Fibroblast of skin of left quadriceps (primary cell): ENCODE measurements at regions not wholly inside any gene's neighbourhood (a gene's known extent, or its start where the extent isn't known, plus 50 kb on each side); places are given as distances from the start of the nearest gene placed in this dataset.
A peak's percentile ranks its signal among the peaks of the same experiment; 100 is the strongest.

ENCODE experiments used
- DNase-seq, 2 experiments: peaks; one replicate each; pipeline ENCODE4 v3.0.0-alpha.2; 2013; ENCODE audit warnings: low read depth in 2 of 2

- DNase-seq, result no peak
These were observed 190.1 kb downstream of the HAUS1 start for GRCh38 chr18:46294318-46294717.

GRCh38 chr18:46294751-46295150, 190.6 kb downstream of the HAUS1 start:
- no peak for DNase-seq

GRCh38 chr18:46295416-46295815, 191.2 kb downstream of the HAUS1 start:
- no peak for DNase-seq

- DNase-seq, result no peak
These were observed 192.5 kb downstream of the HAUS1 start for GRCh38 chr18:46296656-46297055.

- DNase-seq, result no peak
These were observed 192.9 kb downstream of the HAUS1 start for GRCh38 chr18:46297124-46297523.

- no peak for DNase-seq
These were observed 193.4 kb downstream of the HAUS1 start for GRCh38 chr18:46297621-46298020.

GRCh38 chr18:46298511-46298910, 194.3 kb downstream of the HAUS1 start:
- no peak for DNase-seq

GRCh38 chr18:46299465-46300008, 195.4 kb downstream of the HAUS1 start:
- DNase-seq, result no peak

GRCh38 chr18:46301081-46301480, 196.9 kb downstream of the HAUS1 start:
- DNase-seq, result no peak

GRCh38 chr18:46301571-46301970, 197.4 kb downstream of the HAUS1 start:
- no peak for DNase-seq

GRCh38 chr18:46302528-46303485, 198.6 kb downstream of the HAUS1 start:
- DNase-seq, result no peak

GRCh38 chr18:46310258-46310657, 206.1 kb downstream of the HAUS1 start:
- DNase-seq, result no peak

GRCh38 chr18:46310675-46311345, 206.6 kb downstream of the HAUS1 start:
- DNase-seq, result no peak

GRCh38 chr18:46311491-46311890, 207.3 kb downstream of the HAUS1 start:
- no peak for DNase-seq

- no peak for DNase-seq
These were observed 208.0 kb downstream of the HAUS1 start for GRCh38 chr18:46312221-46312620.

GRCh38 chr18:46313521-46313920, 209.3 kb downstream of the HAUS1 start:
- no peak for DNase-seq

GRCh38 chr18:46314011-46314410, 209.8 kb downstream of the HAUS1 start:
- no peak for DNase-seq

- DNase-seq, result no peak
These were observed 211.0 kb downstream of the HAUS1 start for GRCh38 chr18:46315161-46315560.

- DNase-seq, result no peak
These were observed 214.2 kb downstream of the HAUS1 start for GRCh38 chr18:46318356-46318755.

GRCh38 chr18:46319783-46320182, 215.6 kb downstream of the HAUS1 start:
- no peak for DNase-seq

GRCh38 chr18:46320297-46320696, 216.1 kb downstream of the HAUS1 start:
- DNase-seq, result no peak

GRCh38 chr18:46320928-46321711, 216.9 kb downstream of the HAUS1 start:
- DNase-seq, result peak; percentile 63 to 75
